ENCODE measurements at regions not wholly inside any gene's neighbourhood (a gene's known extent, or its start where the extent isn't known, plus 50 kb on each side); places are given as distances from the start of the nearest gene placed in this dataset.

- H3K4me3 ChIP-seq (ENCODE audit: low read depth, low read length), result no peak overlapping the region
- CTCF ChIA-PET, result interaction anchor here (0.6 to 1.0 kb wide), 3 partner anchors 10 to 526 kb away, joined by 3 read pairs; no protein-coding TSS in a partner anchor
- no peaks in the 10 kb centered on the region for H3K9me3 ChIP-seq (ENCODE audit: control insufficient read depth, insufficient read depth, low read depth, low read length)
- POLR2A ChIA-PET, result no interaction called here
- no peaks in the 10 kb centered on the region for H3K36me3 ChIP-seq (ENCODE audit: control insufficient read depth in 2 of 2, insufficient read depth in 1 of 2, low read length in 2 of 2)
- TF ChIP-seq ZBTB49 (tag by site-specific recombination; IDR thresholded peaks at IDR 0.05; ENCODE audit: low read depth) (no peak), FEZF1 (tag by site-specific recombination; IDR thresholded peaks at IDR 0.05) (no peak), BCL11B (tag by site-specific recombination; IDR thresholded peaks at IDR 0.05; ENCODE audit: low read depth) (no peak), ZNF132 (tag by site-specific recombination; IDR thresholded peaks at IDR 0.05; ENCODE audit: borderline replicate concordance) (no peak), ZNF341 (tag by site-specific recombination; IDR thresholded peaks at IDR 0.05; ENCODE audit: low read depth) (no peak), ZNF16 (tag by site-specific recombination; IDR thresholded peaks at IDR 0.05; ENCODE audit: low read depth) (no peak), PATZ1 (tag by site-specific recombination; IDR thresholded peaks at IDR 0.05) (no peak), ZBTB48 (tag by site-specific recombination; IDR thresholded peaks at IDR 0.05) (no peak), ZNF785 (tag by site-specific recombination; IDR thresholded peaks at IDR 0.05) (no peak), ZSCAN4 (tag by site-specific recombination; IDR thresholded peaks at IDR 0.05) (no peak), ZNF18 (tag by site-specific recombination; IDR thresholded peaks at IDR 0.05) (no peak), ZNF302 (tag by site-specific recombination; IDR thresholded peaks at IDR 0.05; ENCODE audit: low read depth) (no peak), ZNF404 (tag by site-specific recombination; IDR thresholded peaks at IDR 0.05) (no peak), ZBTB11 (tag by site-specific recombination; conservative IDR thresholded peaks at IDR 0.05; ENCODE audit: low read depth) (no peak), ZNF701 (tag by site-specific recombination; IDR thresholded peaks at IDR 0.05) (no peak)
- H3K27ac ChIP-seq (ENCODE audit: extremely low read depth, low read depth, low read length), result no peak overlapping the region
- peaks cover 7% of the 10 kb centered on the region; the same call in 1 of the 2 replicates for H3K4me1 ChIP-seq (ENCODE audit: control insufficient read depth, insufficient read depth, low read length)
Observed at GRCh38 chr1:229871078-229871676, 195.9 kb upstream of the GALNT2 start.

Data from HEK293 (cell line).